Activated T-helper 1 cell treated with anti-CD3 and anti-CD28 coated beads, Interleukin-12 subunit alpha, Interleukin-12 subunit beta, Interleukin-2, Interleukin-4 antibody, amounts not matched to agents 30 ng/mL and 10 ng/mL and 1 ng/mL, durations not matched to agents 14 hours and 24 hours and 36 hours (primary cell): ENCODE measurements at regions not wholly inside any gene's neighbourhood (a gene's known extent, or its start where the extent isn't known, plus 50 kb on each side); places are given as distances from the start of the nearest gene placed in this dataset.

ENCODE experiments used
- DNase-seq: peaks from one replicate; pipeline ENCODE4 v3.0.0; 2021; ENCODE audit warnings: low spot score
- H3K27ac Mint-ChIP-seq: one replicate; pipeline ENCODE4 v1.8.0; 2021; ENCODE audit warnings: mild to moderate bottlenecking, mixed read lengths
- H3K27me3 Mint-ChIP-seq: one replicate; pipeline ENCODE4 v1.8.0; 2022; ENCODE audit warnings: mild to moderate bottlenecking, moderate library complexity, mixed read lengths; ENCODE audit not compliant: insufficient read depth
- H3K36me3 Mint-ChIP-seq: one replicate; pipeline ENCODE4 v1.8.0; 2021; ENCODE audit warnings: low read depth, mixed read lengths
- H3K4me1 Mint-ChIP-seq: one replicate; pipeline ENCODE4 v1.8.0; 2021; ENCODE audit warnings: low read depth, mixed read lengths
- H3K4me3 Mint-ChIP-seq: one replicate; pipeline ENCODE4 v1.8.0; 2021; ENCODE audit warnings: mild to moderate bottlenecking, moderate library complexity, mixed read lengths
- H3K9me3 Mint-ChIP-seq: one replicate; pipeline ENCODE4 v1.8.0; 2021; ENCODE audit warnings: mixed read lengths
- intact Hi-C: fragments of 100-400 bp; cut with micrococcal nuclease; formaldehyde crosslinking; loops from one replicate; pipeline ENCODE4 v1.15.1; 2024

GRCh38 chr10:44806950-44807349, 104.2 kb upstream of the TMEM72 start:
- no peaks in the 10 kb centered on the region for H3K9me3 Mint-ChIP-seq
- no peak for DNase-seq
- no peaks in the 10 kb centered on the region for H3K27me3 Mint-ChIP-seq
- H3K36me3 Mint-ChIP-seq: no peaks in the 10 kb centered on the region
- H3K4me1 Mint-ChIP-seq: no peaks in the 10 kb centered on the region
- H3K27ac Mint-ChIP-seq: no peak overlapping the region
- no peak overlapping the region for H3K4me3 Mint-ChIP-seq
- intact Hi-C loops: no loop called here

DNA sequence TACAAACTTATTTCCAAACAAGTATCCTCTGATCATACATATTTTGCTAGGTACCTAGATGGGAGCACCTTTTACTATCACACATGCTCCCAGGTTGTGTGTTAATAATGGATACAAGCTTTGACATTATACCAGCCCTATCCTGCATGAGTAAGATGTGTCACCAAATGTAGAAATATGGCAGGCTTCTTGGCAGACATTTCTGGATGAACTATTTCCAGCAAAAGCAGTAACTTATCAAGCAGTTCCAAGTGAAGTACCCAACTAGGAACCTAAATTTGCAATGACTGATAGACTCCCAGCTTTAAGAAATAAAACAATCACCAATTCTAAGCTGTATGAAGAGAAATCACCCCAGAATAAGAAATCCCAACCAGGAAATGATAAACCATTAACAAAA, 103.7 kb upstream of the TMEM72 start:
- Mint-ChIP-seq H3K9me3 (no peaks in the 10 kb centered on the region), H3K27ac (no peak overlapping the region), H3K27me3 (no peaks in the 10 kb centered on the region), H3K4me3 (no peak overlapping the region), H3K36me3 (no peaks in the 10 kb centered on the region), H3K4me1 (no peaks in the 10 kb centered on the region)
- intact Hi-C loops: no loop called here
- no peak for DNase-seq

GRCh38 chr10:44809647-44810046, 101.5 kb upstream of the TMEM72 start:
- Mint-ChIP-seq H3K9me3 (no peaks in the 10 kb centered on the region), H3K4me1 (no peaks in the 10 kb centered on the region), H3K36me3 (no peaks in the 10 kb centered on the region), H3K4me3 (no peak overlapping the region), H3K27ac (no peak overlapping the region), H3K27me3 (no peaks in the 10 kb centered on the region)
- intact Hi-C loops: no loop called here
- no peak for DNase-seq

DNA sequence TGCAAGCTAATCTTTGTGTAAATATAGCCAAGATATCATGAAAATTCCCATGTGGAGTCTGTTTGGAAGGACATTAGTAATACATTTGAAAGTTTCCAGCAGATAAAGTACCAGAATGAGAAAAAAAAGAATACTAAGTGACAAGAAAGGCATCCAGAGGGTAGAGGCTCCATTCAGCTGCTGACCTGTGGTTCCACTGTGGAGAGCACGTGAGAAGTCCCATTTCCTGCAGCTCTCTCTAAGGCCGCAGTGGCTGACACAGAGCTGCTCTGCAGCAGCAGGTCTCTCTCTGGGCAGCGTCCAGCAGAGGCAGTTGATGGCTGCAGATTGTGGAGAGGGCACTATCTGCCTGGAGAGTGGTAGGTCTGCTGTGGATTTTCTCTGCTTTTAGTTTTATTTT, 100.1 kb upstream of the TMEM72 start:
- DNase-seq: no peak

DNA sequence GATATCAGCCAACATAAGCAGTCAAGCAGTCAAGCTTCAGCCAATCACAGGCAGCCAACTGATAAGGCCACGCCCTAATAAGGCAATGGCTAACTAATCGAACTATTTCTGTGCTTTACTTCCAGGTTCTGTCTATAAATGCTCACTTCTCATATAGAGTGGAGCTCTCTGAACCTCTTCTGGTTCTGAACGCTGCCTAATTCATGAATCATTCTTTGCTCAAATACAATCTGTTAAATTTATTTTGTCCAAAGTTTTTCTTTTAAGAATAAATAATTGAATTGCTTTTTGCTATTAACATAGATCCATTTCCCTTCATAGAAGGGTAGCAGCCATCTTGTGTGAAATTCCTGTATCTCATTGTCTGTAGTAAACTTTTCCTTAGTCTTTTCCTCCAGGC, 97.9 kb upstream of the TMEM72 start:
- no peak overlapping the region for H3K4me3 Mint-ChIP-seq
- no peak for DNase-seq
- H3K36me3 Mint-ChIP-seq: no peaks in the 10 kb centered on the region
- no peak overlapping the region for H3K27ac Mint-ChIP-seq
- H3K9me3 Mint-ChIP-seq: no peaks in the 10 kb centered on the region
- intact Hi-C loops: no loop called here
- no peaks in the 10 kb centered on the region for H3K4me1 Mint-ChIP-seq
- peaks cover 2% of the 10 kb centered on the region for H3K27me3 Mint-ChIP-seq

More for the DNA sequence above, 100.1 kb upstream of the TMEM72 start:
- H3K4me3 Mint-ChIP-seq: no peak overlapping the region
- intact Hi-C loops: no loop called here
- H3K36me3 Mint-ChIP-seq: no peaks in the 10 kb centered on the region
- H3K27ac Mint-ChIP-seq: no peak overlapping the region
- no peaks in the 10 kb centered on the region for H3K4me1 Mint-ChIP-seq
- H3K9me3 Mint-ChIP-seq: no peaks in the 10 kb centered on the region
- no peaks in the 10 kb centered on the region for H3K27me3 Mint-ChIP-seq

GRCh38 chr10:44814929-44815328, 96.2 kb upstream of the TMEM72 start:
- intact Hi-C loops: no loop called here
- Mint-ChIP-seq H3K4me1 (no peaks in the 10 kb centered on the region), H3K36me3 (no peaks in the 10 kb centered on the region), H3K4me3 (no peak overlapping the region), H3K27ac (no peak overlapping the region), H3K27me3 (peaks cover 2% of the 10 kb centered on the region), H3K9me3 (no peaks in the 10 kb centered on the region)
- no peak for DNase-seq

GRCh38 chr10:44818041-44818649, 93.0 kb upstream of the TMEM72 start:
- H3K4me3 Mint-ChIP-seq: no peak overlapping the region
- intact Hi-C loops: no loop called here
- H3K9me3 Mint-ChIP-seq: no peaks in the 10 kb centered on the region
- no peaks in the 10 kb centered on the region for H3K4me1 Mint-ChIP-seq
- H3K36me3 Mint-ChIP-seq: no peaks in the 10 kb centered on the region
- no peak for DNase-seq
- H3K27ac Mint-ChIP-seq: no peak overlapping the region
- H3K27me3 Mint-ChIP-seq: peaks cover 2% of the 10 kb centered on the region

DNA sequence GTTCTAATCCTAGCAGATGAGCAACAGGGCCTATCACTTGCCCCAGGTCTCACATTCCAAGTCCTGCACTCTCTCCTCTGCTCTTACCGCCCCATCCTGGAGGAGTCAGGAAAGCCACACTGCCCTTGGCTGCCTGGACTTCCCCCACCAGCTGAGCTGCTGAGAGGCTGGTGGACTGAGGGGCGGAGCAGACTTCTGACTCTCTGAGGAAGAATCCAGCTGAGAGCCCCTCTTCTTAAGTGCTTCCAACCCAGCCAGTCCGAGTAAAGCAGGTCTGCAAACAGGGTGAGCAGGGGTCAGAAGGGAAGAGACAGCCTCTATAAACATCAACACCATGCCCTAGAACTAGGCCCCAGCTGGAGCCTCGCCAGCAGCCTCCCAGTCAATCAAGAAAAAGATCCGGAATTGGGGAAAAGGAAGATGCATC, 92.4 kb upstream of the TMEM72 start:
- Mint-ChIP-seq H3K4me3 (no peak overlapping the region), H3K9me3 (no peaks in the 10 kb centered on the region), H3K27me3 (peaks cover 2% of the 10 kb centered on the region), H3K4me1 (no peaks in the 10 kb centered on the region), H3K27ac (no peak overlapping the region), H3K36me3 (no peaks in the 10 kb centered on the region)
- no peak for DNase-seq
- intact Hi-C loops: no loop called here

- Mint-ChIP-seq H3K27ac (no peak overlapping the region), H3K9me3 (no peaks in the 10 kb centered on the region), H3K27me3 (peaks cover 2% of the 10 kb centered on the region), H3K4me3 (no peak overlapping the region), H3K36me3 (no peaks in the 10 kb centered on the region), H3K4me1 (no peaks in the 10 kb centered on the region)
- DNase-seq: no peak
- intact Hi-C loops: no loop called here
These were observed 91.0 kb upstream of the TMEM72 start for GRCh38 chr10:44820094-44820493.

DNA sequence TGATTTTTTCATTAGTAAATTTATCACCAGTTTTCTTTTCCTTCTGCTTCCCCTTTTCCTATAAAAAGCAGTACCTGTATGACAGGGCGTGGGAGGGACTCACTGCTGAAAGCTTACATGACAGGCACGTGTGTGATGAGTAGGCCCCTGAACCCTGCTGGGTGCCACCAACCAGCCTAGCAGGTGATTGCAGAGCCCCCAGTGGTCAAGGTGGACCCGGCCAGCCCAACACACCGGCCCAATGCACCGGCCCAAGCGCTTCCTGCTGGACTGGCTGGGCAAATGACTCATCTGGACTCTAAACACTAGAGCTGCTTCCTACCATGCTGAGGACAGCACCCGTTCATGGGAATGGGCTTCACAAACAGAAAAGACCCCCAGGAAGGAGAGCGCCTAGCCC, 89.8 kb upstream of the TMEM72 start:
- Mint-ChIP-seq H3K4me3 (no peak overlapping the region), H3K27me3 (peaks cover 5% of the 10 kb centered on the region), H3K9me3 (no peaks in the 10 kb centered on the region), H3K4me1 (no peaks in the 10 kb centered on the region), H3K27ac (no peak overlapping the region), H3K36me3 (no peaks in the 10 kb centered on the region)
- intact Hi-C loops: no loop called here
- no peak for DNase-seq

DNA sequence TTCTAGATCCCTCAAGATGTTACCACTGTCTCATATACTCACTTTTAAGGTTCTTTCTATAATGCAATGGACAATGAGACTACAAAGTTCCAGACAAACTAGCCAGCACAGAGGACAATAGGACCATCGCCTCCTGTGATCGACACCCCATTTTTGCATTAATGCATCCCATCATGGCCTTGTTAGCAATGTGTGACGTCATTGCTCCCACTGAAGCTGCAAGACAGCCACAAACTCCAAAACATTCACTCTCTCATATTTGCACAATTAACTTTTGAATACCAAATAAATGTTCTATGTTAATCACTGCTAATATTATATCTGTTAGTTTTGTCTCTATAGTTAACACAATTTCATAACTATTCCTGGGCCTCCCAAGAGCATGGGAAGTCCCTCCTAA, 88.8 kb upstream of the TMEM72 start:
- H3K9me3 Mint-ChIP-seq: no peaks in the 10 kb centered on the region
- no peak overlapping the region for H3K27ac Mint-ChIP-seq
- no peak overlapping the region for H3K4me3 Mint-ChIP-seq
- peaks cover 2% of the 10 kb centered on the region for H3K27me3 Mint-ChIP-seq
- no peak for DNase-seq
- intact Hi-C loops: no loop called here
- no peaks in the 10 kb centered on the region for H3K4me1 Mint-ChIP-seq
- no peaks in the 10 kb centered on the region for H3K36me3 Mint-ChIP-seq

DNA sequence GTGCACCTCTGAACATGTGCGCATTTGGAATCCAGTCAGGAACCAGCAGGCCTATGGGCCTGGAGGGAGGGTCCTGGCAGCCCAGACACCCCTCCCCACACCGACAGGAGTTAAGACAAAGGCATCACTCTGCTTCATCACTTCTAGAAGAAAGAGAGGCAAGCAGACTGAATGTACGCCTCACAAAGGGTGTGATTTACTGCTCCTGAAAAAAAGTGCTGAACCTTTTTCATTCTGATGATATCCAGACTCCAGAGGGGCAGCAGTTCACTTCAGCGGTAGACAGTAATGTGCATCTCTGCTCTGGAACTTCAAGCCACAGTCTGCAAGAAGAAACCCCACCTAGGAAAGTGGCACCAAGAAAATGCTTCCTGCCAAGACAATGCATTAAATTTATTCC, 88.2 kb upstream of the TMEM72 start:
- Mint-ChIP-seq H3K27me3 (peaks cover 2% of the 10 kb centered on the region), H3K9me3 (no peaks in the 10 kb centered on the region), H3K4me1 (no peaks in the 10 kb centered on the region), H3K27ac (no peak overlapping the region), H3K4me3 (no peak overlapping the region), H3K36me3 (no peaks in the 10 kb centered on the region)
- intact Hi-C loops: no loop called here
- DNase-seq: no peak

GRCh38 chr10:44824607-44825006, 86.5 kb upstream of the TMEM72 start:
- Mint-ChIP-seq H3K4me3 (no peak overlapping the region), H3K27me3 (peaks cover 2% of the 10 kb centered on the region), H3K36me3 (no peaks in the 10 kb centered on the region), H3K27ac (no peak overlapping the region), H3K4me1 (no peaks in the 10 kb centered on the region), H3K9me3 (no peaks in the 10 kb centered on the region)
- intact Hi-C loops: no loop called here
- DNase-seq: no peak

DNA sequence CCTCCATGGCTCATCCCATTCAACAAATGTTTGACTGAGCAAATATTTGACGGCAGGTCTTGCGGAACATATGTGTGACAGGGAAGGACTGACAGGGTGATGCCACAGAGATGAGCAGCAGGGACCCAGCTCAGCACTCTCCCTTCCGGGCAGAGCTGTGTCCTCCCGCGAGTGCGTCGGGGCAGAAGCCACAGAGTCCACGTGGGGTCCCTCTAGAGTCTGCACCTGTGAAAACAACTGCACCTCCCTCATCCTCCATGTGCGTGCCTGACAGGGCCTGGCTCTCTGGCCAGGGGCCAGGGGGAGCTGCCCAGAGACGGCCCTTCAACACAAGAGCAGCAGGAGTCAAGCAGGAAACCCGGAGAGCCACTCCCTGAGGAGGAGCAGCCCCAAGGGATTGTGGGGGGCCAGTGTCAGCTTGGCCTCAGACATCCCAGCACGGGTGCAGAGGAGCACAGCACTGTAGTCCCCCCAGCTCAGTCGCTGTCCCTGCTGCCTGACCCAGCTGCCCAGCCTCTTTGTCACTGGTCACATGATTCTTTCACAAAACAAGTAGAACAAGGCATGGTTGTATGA, 83.6 kb upstream of the TMEM72 start:
- Mint-ChIP-seq H3K27ac (no peak overlapping the region), H3K9me3 (no peaks in the 10 kb centered on the region), H3K36me3 (no peaks in the 10 kb centered on the region), H3K4me1 (no peaks in the 10 kb centered on the region), H3K4me3 (no peak overlapping the region), H3K27me3 (peaks cover 5% of the 10 kb centered on the region)
- no peak for DNase-seq
- intact Hi-C loops: no loop called here
